Neural cell (in vitro differentiated cells): ENCODE measurements at regions not wholly inside any gene's neighbourhood (a gene's known extent, or its start where the extent isn't known, plus 50 kb on each side); places are given as distances from the start of the nearest gene placed in this dataset.

Source experiments
- H2AFZ ChIP-seq: fragments of 200-600, 300-800 bp; sonication (generic), shearing (Covaris generic); 2 replicates; pipeline ENCODE4 v1.6.0; 2014; ENCODE audit warnings: low read depth, mild to moderate bottlenecking, antibody characterized with exemption, low read length, moderate library complexity
- H3F3A ChIP-seq: fragments of 200-600 bp; shearing (Covaris generic); 2 replicates; pipeline ENCODE4 v1.6.1; 2016; ENCODE audit warnings: mild to moderate bottlenecking, moderate library complexity, mixed read lengths, antibody characterized with exemption, low read length; ENCODE audit not compliant: insufficient read depth, poor library complexity, severe bottlenecking
- H3K27ac ChIP-seq: fragments of 200-600, 300-800 bp; sonication (generic), shearing (Covaris generic); 2 replicates; pipeline ENCODE4 v1.5.1; 2014; ENCODE audit warnings: mild to moderate bottlenecking, low read length, moderate library complexity
- H3K27me3 ChIP-seq: fragments of 300-800, 200-600 bp; sonication (generic), shearing (Covaris generic); 2 replicates; pipeline ENCODE4 v1.6.0; 2014; ENCODE audit warnings: mild to moderate bottlenecking, low read depth, low read length, moderate library complexity; ENCODE audit not compliant: insufficient read depth
- H3K36me3 ChIP-seq: fragments of 300-800, 200-600 bp; sonication (generic), shearing (Covaris generic); 2 replicates; pipeline ENCODE4 v1.5.1; 2014; ENCODE audit warnings: mild to moderate bottlenecking, antibody characterized with exemption, low read length, moderate library complexity; ENCODE audit not compliant: insufficient read depth
- H3K4me2 ChIP-seq: fragments of 300-800, 200-600 bp; sonication (generic), shearing (Covaris generic); 2 replicates; pipeline ENCODE4 v1.6.0; 2014; ENCODE audit warnings: mild to moderate bottlenecking, low read length
- H3K4me3 ChIP-seq: fragments of 300-800, 200-600 bp; sonication (generic), shearing (Covaris generic); 2 replicates; pipeline ENCODE4 v1.5.1; 2014; ENCODE audit warnings: mild to moderate bottlenecking, low read length, moderate library complexity
- H3K79me2 ChIP-seq: fragments of 200-600 bp; shearing (Covaris generic); replicated peaks from 2 replicates; pipeline ENCODE4 v1.6.0; 2014; ENCODE audit warnings: mild to moderate bottlenecking, low read length, moderate library complexity; ENCODE audit not compliant: insufficient read depth
- H3K9ac ChIP-seq: fragments of 300-800, 200-600 bp; sonication (generic), shearing (Covaris generic); 2 replicates; pipeline ENCODE4 v1.6.1; 2016; ENCODE audit warnings: mild to moderate bottlenecking, low read length, mixed read lengths
- H3K9me2 ChIP-seq: fragments of 200-600 bp; shearing (Covaris generic); 2 replicates; pipeline ENCODE4 v1.6.1; 2016; ENCODE audit warnings: mild to moderate bottlenecking, low read length, mixed read lengths; ENCODE audit not compliant: insufficient read depth
- H3K9me3 ChIP-seq: fragments of 200-600, 300-800 bp; sonication (generic), shearing (Covaris generic); 2 replicates; pipeline ENCODE4 v1.6.1; 2016; ENCODE audit warnings: mild to moderate bottlenecking, mixed run types, low read length, moderate library complexity, mixed read lengths
- H4K20me1 ChIP-seq: fragments of 200-600 bp; shearing (Covaris generic); 2 replicates; pipeline ENCODE4 v1.6.1; 2016; ENCODE audit warnings: mild to moderate bottlenecking, mixed run types; ENCODE audit not compliant: insufficient read depth
- CTCF ChIP-seq: fragments of 450-650 bp; IDR thresholded peaks from 2 replicates; pipeline ENCODE4 v1.5.1; 2014; ENCODE audit warnings: antibody characterized with exemption, mild to moderate bottlenecking, moderate library complexity; ENCODE audit not compliant: poor library complexity, severe bottlenecking
- EP300 ChIP-seq: fragments of 450-650 bp; conservative IDR thresholded peaks from 2 replicates; pipeline ENCODE4 v1.6.1; 2014; ENCODE audit warnings: antibody characterized with exemption, mild to moderate bottlenecking, moderate library complexity; ENCODE audit not compliant: poor library complexity, severe bottlenecking
- EZH2 ChIP-seq: fragments of 200-600, 300-800 bp; shearing (Covaris generic), sonication (generic); IDR thresholded peaks from 2 replicates; pipeline ENCODE4 v1.6.1; 2014; ENCODE audit warnings: antibody characterized with exemption, low read length, borderline replicate concordance, mild to moderate bottlenecking; ENCODE audit not compliant: insufficient read depth, poor library complexity, severe bottlenecking
- MXI1 ChIP-seq: fragments of 450-650 bp; conservative IDR thresholded peaks from 2 replicates; pipeline ENCODE4 v1.6.1; 2014; ENCODE audit warnings: antibody characterized with exemption, mild to moderate bottlenecking; ENCODE audit not compliant: poor library complexity, severe bottlenecking
- POLR2AphosphoS5 ChIP-seq: IDR thresholded peaks from 2 replicates; pipeline ENCODE4 v1.6.1; 2012
- RAD21 ChIP-seq: fragments of 450-650 bp; conservative IDR thresholded peaks from 2 replicates; pipeline ENCODE4 v1.6.1; 2014; ENCODE audit warnings: antibody characterized with exemption, mild to moderate bottlenecking, moderate library complexity
- REST ChIP-seq: IDR thresholded peaks from 2 replicates; pipeline ENCODE4 v1.6.1; 2012; ENCODE audit warnings: borderline replicate concordance
- SMC3 ChIP-seq: fragments of 450-650 bp; conservative IDR thresholded peaks from 2 replicates; pipeline ENCODE4 v1.6.1; 2014; ENCODE audit warnings: antibody characterized with exemption, mild to moderate bottlenecking, moderate library complexity; ENCODE audit not compliant: poor library complexity
- TAF1 ChIP-seq: IDR thresholded peaks from 2 replicates; pipeline ENCODE4 v1.6.1; 2012; ENCODE audit warnings: low read depth

- Histone ChIP-seq H3K27ac (no peak overlapping the region), H3F3A (no peaks in the 10 kb centered on the region), H3K27me3 (no peaks in the 10 kb centered on the region), H3K79me2 (no peaks in the 10 kb centered on the region), H3K9me3 (no peaks in the 10 kb centered on the region), H3K4me2 (no peak overlapping the region), H4K20me1 (no peaks in the 10 kb centered on the region), H2AFZ (no peak overlapping the region), H3K9ac (no peak overlapping the region), H3K4me3 (no peak overlapping the region), H3K9me2 (no peaks in the 10 kb centered on the region), H3K36me3 (no peaks in the 10 kb centered on the region)
- TF ChIP-seq SMC3 (no peak), RAD21 (no peak), MXI1 (no peak), EP300 (no peak), POLR2AphosphoS5 (no peak), CTCF (no peak), EZH2 (no peak), TAF1 (no peak), REST (no peak)
These were observed 859.5 kb downstream of the STIM2 start for GRCh38 chr4:27720010-27720766.

GRCh38 chr4:27721193-27721592 is 860.6 kb downstream of the STIM2 start:
- no peaks in the 10 kb centered on the region for H3K9me3 ChIP-seq
- H3F3A ChIP-seq, result no peaks in the 10 kb centered on the region
- no peak overlapping the region for H3K27ac ChIP-seq
- H2AFZ ChIP-seq, result no peak overlapping the region
- no peak overlapping the region for H3K4me2 ChIP-seq
- H4K20me1 ChIP-seq, result no peaks in the 10 kb centered on the region
- no peak overlapping the region for H3K9ac ChIP-seq
- H3K27me3 ChIP-seq, result no peaks in the 10 kb centered on the region
- no peaks in the 10 kb centered on the region for H3K9me2 ChIP-seq
- H3K79me2 ChIP-seq, result no peaks in the 10 kb centered on the region
- no peaks in the 10 kb centered on the region for H3K36me3 ChIP-seq
- no peak for TF ChIP-seq RAD21
- no peak for TF ChIP-seq MXI1
- no peak for TF ChIP-seq SMC3
- TF ChIP-seq REST, result no peak
- no peak for TF ChIP-seq TAF1
- TF ChIP-seq POLR2AphosphoS5, result no peak
- no peak for TF ChIP-seq CTCF
- no peak for TF ChIP-seq EP300
- TF ChIP-seq EZH2, result no peak
- no peak overlapping the region for H3K4me3 ChIP-seq
